Right atrium auricular region (tissue), 2 donors: ENCODE measurements at regions not wholly inside any gene's neighbourhood (a gene's known extent, or its start where the extent isn't known, plus 50 kb on each side); places are given as distances from the start of the nearest gene placed in this dataset.

ENCODE experiments used
- DNase-seq: peaks from one replicate; pipeline ENCODE4 v3.0.0-alpha.2; 2019; ENCODE audit warnings: low spot score
- H3K27ac ChIP-seq, 2 donors: fragments of 200-600 bp; sonication (generic); 1 replicate in 1 of 2; 2 replicates in 1 of 2; pipeline ENCODE4 v1.5.1; 2016 to 2019
- H3K27me3 ChIP-seq, 2 donors: fragments of 200-600 bp; sonication (generic); one replicate each; pipeline versions ENCODE4 v1.5.1 to v1.6.0; 2017 to 2019
- H3K36me3 ChIP-seq: fragments of 200-600 bp; sonication (generic); one replicate; pipeline ENCODE4 v1.5.1; 2016
- H3K4me1 ChIP-seq, 2 donors: fragments of 200-600 bp; sonication (generic); one replicate each; pipeline versions ENCODE4 v1.5.1 to v1.6.0; 2017 to 2019
- H3K4me3 ChIP-seq, 2 donors: fragments of 200-600 bp; sonication (generic); 1 replicate in 1 of 2; 2 replicates in 1 of 2; pipeline ENCODE4 v1.5.1; 2017 to 2019; ENCODE audit warnings: mild to moderate bottlenecking in 1 of 2, moderate library complexity in 1 of 2
- H3K9me3 ChIP-seq, 2 donors: fragments of 200-600 bp; sonication (generic); one replicate each; pipeline ENCODE4 v1.5.1; 2019
- CTCF ChIP-seq, 2 donors: fragments of 200-600 bp; sonication (generic); IDR thresholded peaks; one replicate each; pipeline ENCODE4 v1.5.1; 2019; ENCODE audit warnings: antibody characterized with exemption in 2 of 2

GRCh38 chr4:96742332-96743014 lies 902.6 kb downstream of the PDHA2 start:
- Histone ChIP-seq H3K9me3 (peaks cover 0 to 13% of the 10 kb centered on the region in 2 donors), H3K27ac (no peak overlapping the region), H3K27me3 (no peaks in the 10 kb centered on the region), H3K4me1 (no peaks in the 10 kb centered on the region), H3K36me3 (no peaks in the 10 kb centered on the region), H3K4me3 (no peak overlapping the region)
- TF ChIP-seq CTCF (IDR thresholded peaks at IDR 0.05): no peak
- DNase-seq: no peak

GRCh38 chr4:96744676-96745075 lies 904.8 kb downstream of the PDHA2 start:
- no peak overlapping the region for H3K4me3 ChIP-seq
- H3K4me1 ChIP-seq: no peaks in the 10 kb centered on the region
- no peaks in the 10 kb centered on the region for H3K36me3 ChIP-seq
- no peaks in the 10 kb centered on the region for H3K27me3 ChIP-seq
- peaks cover 0 to 10% of the 10 kb centered on the region in 2 donors for H3K9me3 ChIP-seq
- DNase-seq: no peak
- TF ChIP-seq CTCF (IDR thresholded peaks at IDR 0.05): no peak
- H3K27ac ChIP-seq: no peak overlapping the region

GRCh38 chr4:96753216-96753615 lies 913.3 kb downstream of the PDHA2 start:
- no peak for DNase-seq
- Histone ChIP-seq H3K36me3 (no peaks in the 10 kb centered on the region), H3K9me3 (no peaks in the 10 kb centered on the region), H3K27ac (no peak overlapping the region), H3K4me1 (no peaks in the 10 kb centered on the region), H3K4me3 (no peak overlapping the region), H3K27me3 (no peaks in the 10 kb centered on the region)
- no peak for TF ChIP-seq CTCF (IDR thresholded peaks at IDR 0.05)

GRCh38 chr4:96755569-96756484 lies 915.9 kb downstream of the PDHA2 start:
- Histone ChIP-seq H3K9me3 (no peaks in the 10 kb centered on the region), H3K4me3 (no peak overlapping the region), H3K36me3 (no peaks in the 10 kb centered on the region), H3K27ac (no peak overlapping the region), H3K4me1 (no peaks in the 10 kb centered on the region), H3K27me3 (no peaks in the 10 kb centered on the region)
- no peak for TF ChIP-seq CTCF (IDR thresholded peaks at IDR 0.05)
- DNase-seq: no peak

GRCh38 chr4:96756584-96756983 lies 916.7 kb downstream of the PDHA2 start:
- no peaks in the 10 kb centered on the region for H3K4me1 ChIP-seq
- no peaks in the 10 kb centered on the region for H3K9me3 ChIP-seq
- no peaks in the 10 kb centered on the region for H3K36me3 ChIP-seq
- H3K27ac ChIP-seq: no peak overlapping the region
- no peak for TF ChIP-seq CTCF (IDR thresholded peaks at IDR 0.05)
- H3K4me3 ChIP-seq: no peak overlapping the region
- no peaks in the 10 kb centered on the region for H3K27me3 ChIP-seq
- no peak for DNase-seq
